K562 (cell line): ENCODE measurements at regions not wholly inside any gene's neighbourhood (a gene's known extent, or its start where the extent isn't known, plus 50 kb on each side); places are given as distances from the start of the nearest gene placed in this dataset.
"Not testable (repeated sequence)": the region's sequence is repeated elsewhere in the genome, so short reads cannot be mapped to it uniquely, and the experiment has no call there.

Source experiments
- ATAC-seq: fragments of 200-7000 bp; cut with Tn5 transposase; 3 replicates; pipeline ENCODE4 v1.9.1; 2020; ENCODE audit warnings: moderate library complexity
- BruUV-seq: library from RNA; stranded (reverse); fragments of 400-500 nt; replicated peaks from 2 replicates; lab custom pipeline; 2021; lab: Mats Ljungman, UMichigan
- CTCF ChIA-PET: fragments of 300-600 bp; formaldehyde crosslinking; extraction: SDS; loops from one replicate; lab custom pipeline; 2021; ENCODE audit warnings: low intra/inter-chr PET ratio; lab: Yijun Ruan, JAX
- POLR2A ChIA-PET: fragments of 300-600, 350-650 bp; sonication (Branson Sonifier 250); formaldehyde crosslinking; extraction: SDS; loops from one replicate; lab custom pipeline; 2021; ENCODE audit warnings: antibody characterized with exemption, inconsistent platforms; lab: Yijun Ruan, JAX
- DNase-seq, 4 experiments: peaks; one replicate each; pipeline versions ENCODE4 v3.0.0 to v3.0.0-alpha.2; 2011 to 2018; ENCODE audit warnings: low spot score in 3 of 4, mixed read lengths in 3 of 4; ENCODE audit errors: extremely low read depth in 1 of 4
- FAIRE-seq: peaks from 2 replicates; lab custom pipeline; 2011; peaks lifted over from hg19 to GRCh38; lab: Jason Lieb, UNC
- H2AFZ ChIP-seq: 2 replicates; pipeline ENCODE4 v1.6.0; 2011; ENCODE audit warnings: low read depth, low read length, control low read depth, inconsistent platforms
- H3K27ac ChIP-seq: fragments of 200-600 bp; 3 replicates; pipeline ENCODE4 v1.8.0; 2011; ENCODE audit warnings: low read depth, mild to moderate bottlenecking, control low read depth, inconsistent platforms, low read length, moderate library complexity, mixed read lengths; ENCODE audit errors: extremely low read depth
- H3K27me3 ChIP-seq, 2 experiments: fragments of 300-600 bp in 1 of 2; 2 replicates in 1 of 2; 3 replicates in 1 of 2; pipeline versions ENCODE4 v1.6.0 to v1.8.0; 2011; ENCODE audit warnings: inconsistent platforms in 2 of 2, low read length in 2 of 2, mild to moderate bottlenecking in 1 of 2, mixed read lengths in 1 of 2, moderate library complexity in 1 of 2; ENCODE audit not compliant: control insufficient read depth in 2 of 2, insufficient read depth in 2 of 2
- H3K36me3 ChIP-seq: fragments of 300-600 bp; 3 replicates; pipeline ENCODE4 v1.8.0; 2011; ENCODE audit warnings: mild to moderate bottlenecking, low read length, inconsistent platforms; ENCODE audit not compliant: control insufficient read depth, insufficient read depth
- H3K4me1 ChIP-seq, 2 experiments: fragments of 200-600 bp in 1 of 2; replicated peaks in 1 of 2; 2 replicates in 1 of 2; 3 replicates in 1 of 2; pipeline versions ENCODE4 v1.5.1 to v1.8.0; 2011; ENCODE audit warnings: inconsistent platforms in 2 of 2, low read length in 2 of 2, mild to moderate bottlenecking in 1 of 2, mixed read lengths in 1 of 2, moderate library complexity in 1 of 2; ENCODE audit not compliant: control insufficient read depth in 2 of 2, insufficient read depth in 2 of 2
- H3K4me2 ChIP-seq: 2 replicates; pipeline ENCODE4 v1.6.1; 2011; ENCODE audit warnings: low read length, control low read depth, inconsistent platforms, mixed read lengths; ENCODE audit not compliant: insufficient read depth
- H3K4me3 ChIP-seq: fragments of 200-600 bp; sonication (generic), shearing (Covaris generic); 2 replicates; pipeline ENCODE4 v1.5.1; 2016; ENCODE audit warnings: control low read depth, inconsistent platforms
- H3K79me2 ChIP-seq: fragments of 200-600 bp; 3 replicates; pipeline ENCODE4 v1.8.0; 2011; ENCODE audit warnings: low read length, inconsistent platforms; ENCODE audit not compliant: control insufficient read depth, insufficient read depth
- H3K9ac ChIP-seq, 2 experiments: 2 replicates each; pipeline versions ENCODE4 v1.6.0 to v1.6.1; 2011; ENCODE audit warnings: low read depth in 2 of 2, low read length in 2 of 2, control low read depth in 1 of 2, inconsistent platforms in 1 of 2, mild to moderate bottlenecking in 1 of 2, mixed read lengths in 1 of 2; ENCODE audit not compliant: insufficient read depth in 1 of 2
- H3K9me1 ChIP-seq: one replicate; pipeline ENCODE4 v1.6.0; 2011; ENCODE audit warnings: inconsistent platforms, mild to moderate bottlenecking, low read length, moderate library complexity; ENCODE audit not compliant: control insufficient read depth, insufficient read depth
- H3K9me3 ChIP-seq: replicated peaks from 2 replicates; pipeline ENCODE4 v1.5.1; 2011; ENCODE audit warnings: low read depth, low read length, inconsistent platforms; ENCODE audit not compliant: control insufficient read depth, insufficient read depth
- H4K20me1 ChIP-seq: replicated peaks from 2 replicates; pipeline ENCODE4 v1.6.1; 2011; ENCODE audit warnings: low read length, inconsistent platforms, mixed read lengths; ENCODE audit not compliant: control insufficient read depth, insufficient read depth
- DDX20 ChIP-seq: fragments of 450-650 bp; IDR thresholded peaks from 2 replicates; pipeline ENCODE4 v1.6.1; 2016; ENCODE audit warnings: missing genetic modification characterization, low read depth, mild to moderate bottlenecking, missing compliant biosample characterization, moderate library complexity
- ETV1 ChIP-seq: fragments of 450-650 bp; conservative IDR thresholded peaks from 2 replicates; pipeline ENCODE4 v1.6.1; 2016; ENCODE audit warnings: missing genetic modification characterization, control low read depth, low read depth, missing compliant biosample characterization
- GMEB1 ChIP-seq: fragments of 250-450 bp; sonication (Bioruptor Pico); IDR thresholded peaks from 2 replicates; pipeline ENCODE4 v1.4.0; 2020; ENCODE audit warnings: mild to moderate bottlenecking
- PRDM10 ChIP-seq: fragments of 450-650 bp; IDR thresholded peaks from 2 replicates; pipeline ENCODE4 v1.6.1; 2018; ENCODE audit not compliant: partially characterized antibody
- SETDB1 ChIP-seq: IDR thresholded peaks from one replicate; pipeline ENCODE4 v1.6.1; 2012; ENCODE audit warnings: low read length, control low read depth, inconsistent platforms
- YY1 ChIP-seq, 3 experiments: IDR thresholded peaks; 2 replicates each; pipeline ENCODE4 v1.6.1; 2011; ENCODE audit warnings: low read length in 2 of 3, mild to moderate bottlenecking in 2 of 3, moderate library complexity in 2 of 3, borderline replicate concordance in 1 of 3, control low read depth in 1 of 3, low read depth in 1 of 3; ENCODE audit not compliant: insufficient read depth in 3 of 3, insufficient replicate concordance in 2 of 3, control insufficient read depth in 1 of 3, insufficient read length in 1 of 3; ENCODE audit errors: extremely low read depth in 1 of 3
- ZNF134 ChIP-seq: fragments of 250-450 bp; sonication (Bioruptor Pico); conservative IDR thresholded peaks from 2 replicates; pipeline ENCODE4 v1.4.0; 2020
- ZNF239 ChIP-seq: fragments of 250-450 bp; sonication (Bioruptor Pico); IDR thresholded peaks from 2 replicates; pipeline ENCODE4 v1.4.0; 2020; ENCODE audit warnings: mild to moderate bottlenecking
- ZNF282 ChIP-seq: sonication (generic); formaldehyde crosslinking; IDR thresholded peaks from 2 replicates; pipeline ENCODE4 v1.8.1; 2023; ENCODE audit warnings: missing genetic modification reagents
- ZNF431 ChIP-seq: sonication (generic); formaldehyde crosslinking; IDR thresholded peaks from 2 replicates; pipeline ENCODE4 v1.8.0; 2022; ENCODE audit warnings: mild to moderate bottlenecking, missing genetic modification reagents
- ZNF778 ChIP-seq: fragments of 450-650 bp; formaldehyde crosslinking; IDR thresholded peaks from 2 replicates; pipeline ENCODE4 v1.4.0; 2020; ENCODE audit warnings: mild to moderate bottlenecking, moderate library complexity
- WGBS: fragments of 100-300 bp; shearing (Covaris generic); methylation state at CpG from one replicate; pipeline ENCODE4 v1.1.6; 2016; ENCODE audit warnings: low coverage, mixed read lengths; ENCODE audit not compliant: insufficient coverage; ENCODE audit errors: missing lambda C conversion rate; 5-methylcytosine and 5-hydroxymethylcytosine counted together
- in situ Hi-C: fragments of 300-500 bp; cut with MboI; formaldehyde crosslinking; loops from 4 replicates; pipeline ENCODE4 v1.15.0; 2018; ENCODE audit warnings: inconsistent platforms, mixed read lengths
- intact Hi-C: fragments of 100-400 bp; cut with micrococcal nuclease; formaldehyde crosslinking; loops from 2 replicates; pipeline ENCODE4 v1.14.2; 2022

- H3K36me3 ChIP-seq, H3K9me1 ChIP-seq, H3K4me2 ChIP-seq, CTCF ChIA-PET, H3K4me1 ChIP-seq, H3K9me3 ChIP-seq, FAIRE-seq, H3K27ac ChIP-seq, in situ Hi-C loops, H3K9ac ChIP-seq, H4K20me1 ChIP-seq, BruUV-seq, DNase-seq, intact Hi-C loops, ATAC-seq, H3K79me2 ChIP-seq, H3K4me3 ChIP-seq, H3K27me3 ChIP-seq: not testable (repeated sequence)
- POLR2A ChIA-PET: interaction anchor here (1.2 kb wide), 1 partner anchor 24 kb away, joined by 3 read pairs; a partner anchor contains a TSS
- peak in 1 of 3 experiments; percentile 39 for TF ChIP-seq YY1 (IDR thresholded peaks at IDR 0.05; ENCODE audit: borderline replicate concordance in 1 of 3, control insufficient read depth in 1 of 3, extremely low read depth in 1 of 3, insufficient read depth in 3 of 3, insufficient read length in 1 of 3, insufficient replicate concordance in 2 of 3, low read depth in 1 of 3, low read length in 2 of 3)
- peak overlapping the region; percentile 63 for H2AFZ ChIP-seq
- 68% methylated on average over 18 of the region's 18 CpGs for WGBS
These were observed 126.2 kb upstream of the TMEM168 start for GRCh38 chr7:112916431-112916830.

- WGBS: 6% methylated on average over 2 of the region's 2 CpGs
- ChIA-PET CTCF (no interaction called here), POLR2A (no interaction called here)
- no TSS peak for BruUV-seq
- no peak overlapping the region for H2AFZ ChIP-seq
- H4K20me1 ChIP-seq: no peaks in the 10 kb centered on the region
- H3K4me2 ChIP-seq: no peak overlapping the region
- H3K36me3 ChIP-seq: peaks cover 8% of the 10 kb centered on the region; the same call in 1 of the 3 replicates
- H3K9me3 ChIP-seq: peaks cover 2% of the 10 kb centered on the region
- intact Hi-C loops: no loop called here
- FAIRE-seq (no peak), ATAC-seq (no peak), DNase-seq (no peak)
- H3K9me1 ChIP-seq: no peaks in the 10 kb centered on the region
- H3K9ac ChIP-seq: no peak overlapping the region
- H3K27ac ChIP-seq: no peak overlapping the region
- in situ Hi-C loops: no loop called here
- no peaks in the 10 kb centered on the region for H3K27me3 ChIP-seq
- no peaks in the 10 kb centered on the region for H3K4me1 ChIP-seq
- H3K4me3 ChIP-seq: no peak overlapping the region
- H3K79me2 ChIP-seq: no peaks in the 10 kb centered on the region
- TF ChIP-seq ZNF431 (CRISPR knock-in tag) (no peak), ZNF778 (no peak), GMEB1 (no peak), SETDB1 (no peak), ZNF134 (CRISPR knock-in tag) (no peak), DDX20 (tag) (no peak), ZNF239 (no peak), ZNF282 (CRISPR knock-in tag) (no peak), PRDM10 (no peak), ETV1 (tag) (no peak)
These were observed 117.9 kb upstream of the TMEM168 start for GRCh38 chr7:112908086-112908485.
